Tibial artery (tissue), 4 donors: ENCODE measurements at regions not wholly inside any gene's neighbourhood (a gene's known extent, or its start where the extent isn't known, plus 50 kb on each side); places are given as distances from the start of the nearest gene placed in this dataset.
"Not testable (repeated sequence)": the region's sequence is repeated elsewhere in the genome, so short reads cannot be mapped to it uniquely, and the experiment has no call there.

Source experiments
- DNase-seq, 2 donors: peaks; one replicate each; pipeline ENCODE4 v3.0.0-alpha.2; 2019
- H3K27ac ChIP-seq, 2 donors: fragments of 200-600 bp; sonication (generic) in 1 of 2; 1 replicate in 1 of 2; 2 replicates in 1 of 2; pipeline ENCODE4 v1.5.1; 2018 to 2019; ENCODE audit warnings: mild to moderate bottlenecking in 1 of 2
- H3K27me3 ChIP-seq, 2 donors: fragments of 200-600 bp; sonication (generic) in 1 of 2; one replicate each; pipeline versions ENCODE4 v1.5.1 to v1.6.0; 2016 to 2019
- H3K36me3 ChIP-seq, 3 donors: fragments of 200-600 bp; sonication (generic) in 2 of 3; one replicate each; pipeline ENCODE4 v1.5.1; 2016 to 2019; ENCODE audit warnings: mild to moderate bottlenecking in 2 of 3
- H3K4me1 ChIP-seq, 4 donors: fragments of 200-600 bp; sonication (generic) in 2 of 4; 1 replicate in 3 of 4; 2 replicates in 1 of 4; pipeline ENCODE4 v1.5.1; 2016 to 2019
- H3K4me3 ChIP-seq, 2 donors: fragments of 200-600 bp; sonication (generic) in 1 of 2; 1 replicate in 1 of 2; 2 replicates in 1 of 2; pipeline ENCODE4 v1.5.1; 2018 to 2019; ENCODE audit warnings: mild to moderate bottlenecking in 2 of 2
- H3K9me3 ChIP-seq, 3 donors: fragments of 200-600 bp; sonication (generic) in 1 of 3; one replicate each; pipeline ENCODE4 v1.5.1; 2016 to 2019
- CTCF ChIP-seq, 2 experiments: fragments of 200-600 bp in 1 of 2; fragments of 450-650 bp in 1 of 2; IDR thresholded peaks; one replicate each; pipeline ENCODE4 v1.5.1; 2017 to 2019; ENCODE audit warnings: antibody characterized with exemption in 2 of 2, mild to moderate bottlenecking in 1 of 2, moderate library complexity in 1 of 2
- intact Hi-C: fragments of 100-400 bp; cut with DNase I; formaldehyde crosslinking; loops from one replicate; pipeline ENCODE4 v1.15.0; 2023; ENCODE audit warnings: low total_unique reads

DNA sequence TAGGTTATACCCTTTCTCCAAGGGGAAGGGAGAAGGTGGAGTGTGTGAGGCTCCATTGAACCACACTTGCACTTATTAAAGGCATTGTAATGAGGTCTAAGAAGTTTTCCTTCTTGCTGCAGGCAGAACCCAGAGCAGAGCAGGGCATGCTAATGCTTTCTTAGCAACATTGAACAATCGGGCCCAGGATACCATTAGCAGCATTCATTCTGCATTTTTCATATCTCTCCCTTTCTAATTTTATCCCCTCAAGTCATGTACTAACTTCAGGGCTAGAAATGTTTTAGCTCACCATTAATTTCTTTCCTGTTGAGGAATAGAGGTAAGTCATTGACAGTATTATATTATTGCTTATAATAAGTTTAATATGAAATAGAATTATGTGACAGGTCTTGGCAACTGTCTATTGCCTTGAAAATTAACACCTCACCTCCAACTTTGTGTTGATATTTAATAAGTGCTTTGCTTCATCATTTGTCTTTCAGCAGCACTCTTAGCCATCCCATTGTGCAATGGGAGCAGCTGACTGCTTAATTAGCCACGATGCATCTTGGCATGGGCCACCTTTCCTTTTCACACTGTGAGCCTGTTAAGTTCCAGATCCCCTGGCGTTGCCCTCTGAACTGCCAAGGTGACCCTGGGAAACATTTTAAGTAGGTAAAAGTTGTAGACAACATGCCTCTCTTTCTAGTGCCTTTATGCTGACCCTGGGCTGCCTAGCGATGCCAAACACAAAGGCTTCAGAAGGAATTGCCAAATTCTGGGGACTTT lies 300.8 kb upstream of the MEX3C start:
- intact Hi-C loops, result no loop called here
- no peak overlapping the region for H3K27ac ChIP-seq
- H3K9me3 ChIP-seq, result no peaks in the 10 kb centered on the region
- H3K27me3 ChIP-seq, result no peaks in the 10 kb centered on the region
- no peak for TF ChIP-seq CTCF (IDR thresholded peaks at IDR 0.05)
- DNase-seq, result no peak
- H3K36me3 ChIP-seq, result no peaks in the 10 kb centered on the region
- no peaks in the 10 kb centered on the region for H3K4me1 ChIP-seq
- no peak overlapping the region for H3K4me3 ChIP-seq

- H3K27me3 ChIP-seq, result no peaks in the 10 kb centered on the region
- TF ChIP-seq CTCF (IDR thresholded peaks at IDR 0.05), result no peak
- no peak for DNase-seq
- peaks cover 0 to 3% (median 2%) of the 10 kb centered on the region in 3 donors for H3K9me3 ChIP-seq
- no peaks in the 10 kb centered on the region for H3K4me1 ChIP-seq
- no peaks in the 10 kb centered on the region for H3K36me3 ChIP-seq
- intact Hi-C loops, result no loop called here
- H3K4me3 ChIP-seq, result no peak overlapping the region
- H3K27ac ChIP-seq, result no peak overlapping the region
These were observed 305.9 kb upstream of the MEX3C start for GRCh38 chr18:51503351-51503750.

DNA sequence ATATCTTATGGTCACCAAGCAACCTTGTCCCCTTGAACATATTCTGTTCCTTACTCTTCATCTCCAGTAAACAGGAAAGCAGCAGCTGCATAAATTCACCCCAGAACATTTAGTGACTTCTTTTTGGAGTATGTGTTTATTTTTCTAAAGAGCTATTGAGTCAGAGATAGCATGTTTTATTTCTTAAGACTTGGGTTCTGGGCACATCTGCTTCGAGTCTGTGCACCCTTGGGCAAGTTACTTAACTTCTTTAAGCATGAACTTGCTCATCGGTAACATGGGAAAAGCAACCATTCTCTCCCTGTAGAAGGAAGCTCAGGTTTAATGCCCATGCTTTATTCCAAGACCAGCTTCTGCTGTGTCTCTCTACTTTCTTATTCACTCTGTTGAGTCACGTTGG lies 309.3 kb upstream of the MEX3C start:
- no peaks in the 10 kb centered on the region for H3K27me3 ChIP-seq
- no peak for TF ChIP-seq CTCF (IDR thresholded peaks at IDR 0.05)

DNA sequence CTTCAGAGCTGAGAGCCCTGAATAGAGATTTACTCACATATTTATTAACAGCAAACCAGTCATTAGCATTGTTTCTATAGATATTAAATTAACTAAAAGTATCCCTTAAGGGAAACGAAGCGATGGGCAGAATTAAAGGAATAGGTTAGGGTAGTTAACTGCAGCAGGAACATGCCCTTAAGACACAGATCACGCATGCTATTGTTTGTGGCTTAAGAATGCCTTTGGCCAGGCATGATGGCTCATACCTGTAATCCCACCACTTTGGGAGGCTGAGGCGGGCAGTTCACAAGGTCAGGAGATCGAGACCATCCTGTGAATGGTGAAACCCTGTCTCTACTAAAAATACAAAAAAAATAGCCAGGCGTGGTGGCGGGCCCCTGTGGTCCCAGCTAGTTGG lies 310.9 kb upstream of the MEX3C start:
- H3K36me3 ChIP-seq, intact Hi-C loops, H3K27me3 ChIP-seq, H3K9me3 ChIP-seq, DNase-seq, H3K27ac ChIP-seq, H3K4me3 ChIP-seq, H3K4me1 ChIP-seq: not testable (repeated sequence)

More for the DNA sequence above, 309.3 kb upstream of the MEX3C start:
- no peak for DNase-seq
- no peaks in the 10 kb centered on the region for H3K4me1 ChIP-seq
- H3K27ac ChIP-seq, result no peak overlapping the region
- no peak overlapping the region for H3K4me3 ChIP-seq
- H3K9me3 ChIP-seq, result peaks cover 0 to 3% (median 2%) of the 10 kb centered on the region in 3 donors
- intact Hi-C loops, result no loop called here
- no peaks in the 10 kb centered on the region for H3K36me3 ChIP-seq

- Histone ChIP-seq H3K4me1 (no peaks in the 10 kb centered on the region), H3K4me3 (no peak overlapping the region), H3K36me3 (no peaks in the 10 kb centered on the region), H3K9me3 (peaks cover 0 to 3% (median 2%) of the 10 kb centered on the region in 3 donors), H3K27ac (no peak overlapping the region), H3K27me3 (no peaks in the 10 kb centered on the region)
- no peak for DNase-seq
- intact Hi-C loops, result no loop called here
- TF ChIP-seq CTCF (IDR thresholded peaks at IDR 0.05), result no peak
These were observed 312.5 kb upstream of the MEX3C start for GRCh38 chr18:51510020-51510419.

DNA sequence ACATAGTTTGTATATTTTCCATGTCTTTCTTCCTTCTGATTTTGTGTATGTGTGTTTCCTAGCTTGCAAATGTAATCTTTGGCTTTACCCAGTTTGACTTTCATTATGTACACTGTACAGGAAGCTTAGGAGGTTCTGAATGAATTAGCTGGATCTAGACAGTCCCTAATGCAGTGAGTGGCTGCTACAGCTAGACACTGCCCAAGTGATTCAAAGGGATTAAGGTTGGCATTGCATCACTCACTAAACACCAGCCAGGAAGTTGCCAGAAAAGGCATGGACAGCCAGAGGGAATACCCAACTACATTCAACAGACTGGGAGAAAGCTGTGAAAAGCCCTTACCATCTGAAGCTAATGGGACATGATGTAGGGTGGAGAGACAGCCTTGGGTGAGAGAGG lies 316.0 kb upstream of the MEX3C start:
- Histone ChIP-seq H3K9me3 (no peaks in the 10 kb centered on the region), H3K4me3 (no peak overlapping the region), H3K27ac (no peak overlapping the region), H3K4me1 (no peaks in the 10 kb centered on the region), H3K27me3 (no peaks in the 10 kb centered on the region), H3K36me3 (no peaks in the 10 kb centered on the region)
- TF ChIP-seq CTCF (IDR thresholded peaks at IDR 0.05), result no peak
- intact Hi-C loops, result no loop called here
- no peak for DNase-seq
